Hepatocyte (in vitro differentiated cells): ENCODE measurements at regions not wholly inside any gene's neighbourhood (a gene's known extent, or its start where the extent isn't known, plus 50 kb on each side); places are given as distances from the start of the nearest gene placed in this dataset.

Source experiments
- DNase-seq: peaks from one replicate; pipeline ENCODE4 v3.0.0-alpha.2; 2016; ENCODE audit warnings: low spot score
- H2AFZ ChIP-seq: fragments of 200-600 bp; sonication (generic); 2 replicates; pipeline ENCODE4 v1.6.0; 2016; ENCODE audit warnings: antibody characterized with exemption, mild to moderate bottlenecking
- H3K27ac ChIP-seq: fragments of 200-600 bp; sonication (generic); 2 replicates; pipeline ENCODE4 v1.5.1; 2016; ENCODE audit warnings: mild to moderate bottlenecking
- H3K27me3 ChIP-seq: fragments of 200-600 bp; sonication (generic); 2 replicates; pipeline ENCODE4 v1.6.1; 2016
- H3K36me3 ChIP-seq: fragments of 200-600 bp; sonication (generic); replicated peaks from 2 replicates; pipeline ENCODE4 v1.5.1; 2016; ENCODE audit warnings: low read depth; ENCODE audit not compliant: insufficient read depth
- H3K4me1 ChIP-seq: fragments of 200-600 bp; sonication (generic); 2 replicates; pipeline ENCODE4 v1.5.1; 2016; ENCODE audit warnings: mild to moderate bottlenecking, moderate library complexity; ENCODE audit not compliant: insufficient read depth
- H3K4me2 ChIP-seq: fragments of 200-600 bp; sonication (generic); 2 replicates; pipeline ENCODE4 v1.6.0; 2016
- H3K4me3 ChIP-seq: fragments of 200-600 bp; sonication (generic); 2 replicates; pipeline ENCODE4 v1.5.1; 2016; ENCODE audit warnings: mild to moderate bottlenecking
- H3K79me2 ChIP-seq: fragments of 200-600 bp; sonication (generic); 2 replicates; pipeline ENCODE4 v1.6.0; 2017; ENCODE audit warnings: mild to moderate bottlenecking
- H3K9me2 ChIP-seq: fragments of 200-600 bp; sonication (generic); replicated peaks from 2 replicates; pipeline ENCODE4 v1.6.0; 2017; ENCODE audit warnings: mild to moderate bottlenecking; ENCODE audit not compliant: insufficient read depth
- H3K9me3 ChIP-seq: fragments of 200-600 bp; sonication (generic); 2 replicates; pipeline ENCODE4 v1.5.1; 2016; ENCODE audit warnings: low read depth, mild to moderate bottlenecking
- H4K20me1 ChIP-seq: fragments of 200-600 bp; sonication (generic); 2 replicates; pipeline ENCODE4 v1.6.0; 2016; ENCODE audit warnings: mild to moderate bottlenecking; ENCODE audit not compliant: insufficient read depth, poor library complexity, severe bottlenecking
- EZH2 ChIP-seq: fragments of 200-600 bp; sonication (generic); IDR thresholded peaks from 2 replicates; pipeline ENCODE4 v1.6.1; 2016; ENCODE audit warnings: antibody characterized with exemption, mild to moderate bottlenecking, borderline replicate concordance
- EZH2phosphoT487 ChIP-seq: fragments of 200-600 bp; sonication (generic); IDR thresholded peaks from one replicate; pipeline ENCODE4 v1.6.1; 2018; ENCODE audit warnings: antibody characterized with exemption, mild to moderate bottlenecking, low read depth, moderate library complexity; ENCODE audit not compliant: unreplicated experiment, severe bottlenecking
- WGBS: methylation state at CpG from one replicate; pipeline ENCODE4 v1.1.6; 2016; ENCODE audit warnings: low lambda C conversion rate; ENCODE audit errors: missing lambda C conversion rate; 5-methylcytosine and 5-hydroxymethylcytosine counted together
- TF ChIP-seq, protein P1 (sequence below): fragments of 200-600 bp; sonication (generic); IDR thresholded peaks from 2 replicates; pipeline ENCODE4 v1.5.1; 2016; ENCODE audit warnings: antibody characterized with exemption, mild to moderate bottlenecking; ENCODE audit not compliant: poor library complexity

DNA sequence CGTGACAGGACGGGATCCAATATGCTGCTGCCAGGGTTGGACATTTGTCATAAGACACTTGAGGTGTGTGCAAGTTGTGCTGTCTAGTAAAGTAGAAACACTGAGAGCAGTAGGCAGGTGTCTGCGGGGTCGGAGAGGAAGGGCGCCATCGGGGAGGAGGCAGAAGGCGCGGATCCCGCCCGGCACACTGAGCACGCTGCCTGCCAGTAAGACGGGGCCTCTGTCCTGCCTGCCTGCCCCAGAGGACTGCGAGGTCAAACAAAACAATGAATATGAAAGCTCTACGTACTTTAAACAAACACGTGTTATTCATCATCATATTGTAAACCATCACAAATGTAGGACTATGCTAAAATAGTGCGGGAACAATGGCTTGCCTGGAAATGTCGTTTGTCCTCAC is 349.3 kb upstream of the SALL3 start:
- 85% methylated on average over 17 of the region's 17 CpGs for WGBS
- no peak for TF ChIP-seq EZH2
- TF ChIP-seq, protein P1, sequence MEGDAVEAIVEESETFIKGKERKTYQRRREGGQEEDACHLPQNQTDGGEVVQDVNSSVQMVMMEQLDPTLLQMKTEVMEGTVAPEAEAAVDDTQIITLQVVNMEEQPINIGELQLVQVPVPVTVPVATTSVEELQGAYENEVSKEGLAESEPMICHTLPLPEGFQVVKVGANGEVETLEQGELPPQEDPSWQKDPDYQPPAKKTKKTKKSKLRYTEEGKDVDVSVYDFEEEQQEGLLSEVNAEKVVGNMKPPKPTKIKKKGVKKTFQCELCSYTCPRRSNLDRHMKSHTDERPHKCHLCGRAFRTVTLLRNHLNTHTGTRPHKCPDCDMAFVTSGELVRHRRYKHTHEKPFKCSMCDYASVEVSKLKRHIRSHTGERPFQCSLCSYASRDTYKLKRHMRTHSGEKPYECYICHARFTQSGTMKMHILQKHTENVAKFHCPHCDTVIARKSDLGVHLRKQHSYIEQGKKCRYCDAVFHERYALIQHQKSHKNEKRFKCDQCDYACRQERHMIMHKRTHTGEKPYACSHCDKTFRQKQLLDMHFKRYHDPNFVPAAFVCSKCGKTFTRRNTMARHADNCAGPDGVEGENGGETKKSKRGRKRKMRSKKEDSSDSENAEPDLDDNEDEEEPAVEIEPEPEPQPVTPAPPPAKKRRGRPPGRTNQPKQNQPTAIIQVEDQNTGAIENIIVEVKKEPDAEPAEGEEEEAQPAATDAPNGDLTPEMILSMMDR, result no peak
- no peak for TF ChIP-seq EZH2phosphoT487
- no peaks in the 10 kb centered on the region for H3K36me3 ChIP-seq

DNA sequence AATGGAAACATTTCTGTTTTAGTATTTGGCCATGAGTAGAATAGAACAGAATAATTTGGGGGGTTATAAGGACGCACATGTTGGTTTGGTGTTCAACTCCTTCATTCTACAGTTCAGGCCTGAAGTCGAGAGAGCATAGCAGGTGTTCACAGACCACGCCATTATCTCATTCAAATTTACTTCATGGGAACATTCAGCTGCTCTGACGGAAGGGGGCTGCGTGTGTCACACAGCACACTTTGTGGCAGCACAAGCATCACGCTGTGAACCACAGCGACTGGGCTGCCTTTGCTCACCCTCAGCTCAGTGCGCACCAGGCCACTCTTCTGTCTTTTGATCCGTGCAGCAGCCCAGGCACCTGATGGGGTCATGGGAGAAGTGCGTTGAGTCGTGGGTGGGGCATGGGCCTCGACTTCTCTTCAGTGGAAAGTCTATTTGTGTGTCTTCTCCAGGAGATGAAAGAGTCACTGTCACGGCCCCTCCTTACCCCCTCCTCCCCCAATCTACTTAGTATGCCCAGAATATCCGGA is 348.6 kb upstream of the SALL3 start:
- H3K79me2 ChIP-seq, result no peaks in the 10 kb centered on the region
- no peak overlapping the region for H3K4me2 ChIP-seq
- WGBS, result 84% methylated on average over 14 of the region's 14 CpGs
- H3K4me3 ChIP-seq, result no peak overlapping the region
- H3K9me3 ChIP-seq, result no peaks in the 10 kb centered on the region
- no peaks in the 10 kb centered on the region for H3K27me3 ChIP-seq
- H4K20me1 ChIP-seq, result no peaks in the 10 kb centered on the region
- H3K4me1 ChIP-seq, result no peaks in the 10 kb centered on the region
- H3K27ac ChIP-seq, result no peak overlapping the region
- no peaks in the 10 kb centered on the region for H3K36me3 ChIP-seq
- DNase-seq, result no peak
- TF ChIP-seq EZH2 (no peak), EZH2phosphoT487 (no peak)
- TF ChIP-seq, protein P1, result no peak
- H2AFZ ChIP-seq, result no peak overlapping the region
- H3K9me2 ChIP-seq, result no peaks in the 10 kb centered on the region

More for the DNA sequence above, 349.3 kb upstream of the SALL3 start:
- Histone ChIP-seq H3K4me3 (no peak overlapping the region), H3K9me3 (no peaks in the 10 kb centered on the region), H2AFZ (no peak overlapping the region), H3K4me2 (no peak overlapping the region), H3K27me3 (no peaks in the 10 kb centered on the region), H3K79me2 (no peaks in the 10 kb centered on the region), H3K9me2 (no peaks in the 10 kb centered on the region), H3K27ac (no peak overlapping the region), H4K20me1 (no peaks in the 10 kb centered on the region), H3K4me1 (no peaks in the 10 kb centered on the region)
- no peak for DNase-seq

DNA sequence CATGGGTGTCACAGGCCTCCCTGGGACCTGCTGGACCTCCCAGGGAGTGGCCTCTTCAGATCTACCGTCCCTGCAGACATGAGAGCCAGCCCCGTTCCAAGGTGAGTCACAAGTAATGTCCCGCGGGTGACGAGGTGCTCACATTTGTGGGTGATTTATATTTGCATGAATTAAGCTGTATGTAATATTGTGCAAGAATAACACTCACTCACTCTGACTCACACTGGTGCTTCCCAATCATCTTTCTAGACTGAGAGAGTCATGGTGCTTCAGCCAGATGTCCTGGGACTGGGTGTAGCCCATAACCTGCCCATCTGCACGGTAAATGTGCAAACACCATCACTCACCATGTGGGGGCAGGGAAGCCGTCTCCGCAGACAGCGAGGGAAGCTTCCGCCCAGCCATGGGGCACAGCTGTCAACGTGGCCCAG is 347.5 kb upstream of the SALL3 start:
- Histone ChIP-seq H3K27ac (no peak overlapping the region), H3K9me3 (no peaks in the 10 kb centered on the region), H3K4me2 (no peak overlapping the region), H3K27me3 (no peaks in the 10 kb centered on the region), H3K9me2 (no peaks in the 10 kb centered on the region), H4K20me1 (no peaks in the 10 kb centered on the region), H3K4me1 (no peaks in the 10 kb centered on the region), H2AFZ (no peak overlapping the region), H3K36me3 (no peaks in the 10 kb centered on the region), H3K79me2 (no peaks in the 10 kb centered on the region), H3K4me3 (no peak overlapping the region)
- WGBS, result 82% methylated on average over 11 of the region's 11 CpGs
- no peak for TF ChIP-seq EZH2
- TF ChIP-seq, protein P1, result no peak
- TF ChIP-seq EZH2phosphoT487, result no peak
- DNase-seq, result no peak
